ENCODE measurements at regions not wholly inside any gene's neighbourhood (a gene's known extent, or its start where the extent isn't known, plus 50 kb on each side); places are given as distances from the start of the nearest gene placed in this dataset.
A peak's percentile ranks its signal among the peaks of the same experiment; 100 is the strongest.

DNA sequence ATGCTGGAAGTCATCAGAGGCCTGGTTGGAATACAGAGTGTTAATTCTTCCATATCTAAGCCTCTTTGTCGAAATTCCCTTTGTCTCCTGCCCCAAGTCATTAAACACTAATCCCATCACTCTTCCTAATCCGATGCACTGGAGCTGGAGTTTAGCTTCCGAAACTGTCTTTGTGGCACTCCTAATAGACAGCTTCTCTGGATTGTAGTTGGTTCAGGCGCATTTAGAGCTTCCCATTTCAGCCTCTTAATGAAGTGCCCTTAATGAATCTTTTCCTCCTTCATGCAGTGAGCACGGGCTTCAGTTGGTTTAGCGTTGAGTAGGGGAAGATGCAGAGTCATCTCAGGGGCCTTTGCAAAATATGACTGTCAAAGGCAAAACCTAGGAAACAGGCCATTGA, 72.2 kb upstream of the MEIS1 start:
- H3K27me3 Mint-ChIP-seq (ENCODE audit: low read depth): no peaks in the 10 kb centered on the region
- CTCF ChIA-PET: no interaction called here
- H3K4me1 Mint-ChIP-seq: peaks cover 30% of the 10 kb centered on the region
- H3K36me3 Mint-ChIP-seq: no peaks in the 10 kb centered on the region
- POLR2A ChIA-PET: no interaction called here
- peak overlapping the region; percentile 70; the same call in 1 of the 2 replicates for H3K27ac Mint-ChIP-seq
- peaks cover 3% of the 10 kb centered on the region; the same call in 1 of the 2 replicates for H3K9me3 Mint-ChIP-seq
- TF ChIP-seq, protein P1, sequence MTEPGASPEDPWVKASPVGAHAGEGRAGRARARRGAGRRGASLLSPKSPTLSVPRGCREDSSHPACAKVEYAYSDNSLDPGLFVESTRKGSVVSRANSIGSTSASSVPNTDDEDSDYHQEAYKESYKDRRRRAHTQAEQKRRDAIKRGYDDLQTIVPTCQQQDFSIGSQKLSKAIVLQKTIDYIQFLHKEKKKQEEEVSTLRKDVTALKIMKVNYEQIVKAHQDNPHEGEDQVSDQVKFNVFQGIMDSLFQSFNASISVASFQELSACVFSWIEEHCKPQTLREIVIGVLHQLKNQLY (CRISPR knock-in tag; IDR thresholded peaks at IDR 0.05): no peak
- TF ChIP-seq FOXP1 (CRISPR knock-in tag; IDR thresholded peaks at IDR 0.05; ENCODE audit: borderline replicate concordance) (no peak), GABPB1 (CRISPR knock-in tag; IDR thresholded peaks at IDR 0.05) (no peak), ZNF416 (CRISPR knock-in tag; IDR thresholded peaks at IDR 0.05) (no peak), NFE2L1 (CRISPR knock-in tag; IDR thresholded peaks at IDR 0.05) (no peak), PRRX2 (CRISPR knock-in tag; IDR thresholded peaks at IDR 0.05) (no peak), TCF7 (CRISPR knock-in tag; IDR thresholded peaks at IDR 0.05; ENCODE audit: low read depth) (no peak)
- TF ChIP-seq, protein P2, sequence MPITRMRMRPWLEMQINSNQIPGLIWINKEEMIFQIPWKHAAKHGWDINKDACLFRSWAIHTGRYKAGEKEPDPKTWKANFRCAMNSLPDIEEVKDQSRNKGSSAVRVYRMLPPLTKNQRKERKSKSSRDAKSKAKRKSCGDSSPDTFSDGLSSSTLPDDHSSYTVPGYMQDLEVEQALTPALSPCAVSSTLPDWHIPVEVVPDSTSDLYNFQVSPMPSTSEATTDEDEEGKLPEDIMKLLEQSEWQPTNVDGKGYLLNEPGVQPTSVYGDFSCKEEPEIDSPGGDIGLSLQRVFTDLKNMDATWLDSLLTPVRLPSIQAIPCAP (CRISPR knock-in tag; IDR thresholded peaks at IDR 0.05): no peak
- H3K4me3 Mint-ChIP-seq: no peak overlapping the region
- DNase-seq (ENCODE audit: low spot score) (no peak), ATAC-seq (peak; percentile 44; the same call in 1 of the 2 replicates)

DNA sequence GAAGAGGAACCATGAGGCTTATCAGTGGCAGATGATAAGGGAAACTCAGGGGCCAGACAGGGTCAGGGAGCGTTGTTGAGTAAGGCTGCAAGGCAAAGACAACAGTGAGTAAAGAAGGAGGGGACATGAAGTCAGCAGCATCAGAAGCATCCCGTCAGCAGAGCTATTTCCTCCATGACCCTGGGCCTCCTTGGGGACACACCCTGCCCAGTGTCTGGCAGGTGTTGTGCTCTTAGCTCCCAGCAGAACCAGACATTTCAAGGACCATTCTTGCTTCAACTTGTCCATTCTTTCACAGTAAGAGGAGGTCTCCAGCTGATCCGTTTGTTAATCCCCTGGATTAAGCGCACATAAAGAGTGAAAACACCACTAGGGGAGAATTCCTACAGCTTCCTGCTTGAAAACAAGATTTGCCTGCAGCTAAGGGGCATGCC, 88.7 kb upstream of the MEIS1 start:
- H3K9me3 Mint-ChIP-seq: peaks cover 66% of the 10 kb centered on the region
- DNase-seq (ENCODE audit: low spot score) (no peak), ATAC-seq (peak; percentile 39; the same call in 1 of the 2 replicates)
- no peak overlapping the region for H3K4me3 Mint-ChIP-seq
- no peak overlapping the region for H3K27ac Mint-ChIP-seq
- POLR2A ChIA-PET: no interaction called here
- CTCF ChIA-PET: no interaction called here
- TF ChIP-seq, protein P3, sequence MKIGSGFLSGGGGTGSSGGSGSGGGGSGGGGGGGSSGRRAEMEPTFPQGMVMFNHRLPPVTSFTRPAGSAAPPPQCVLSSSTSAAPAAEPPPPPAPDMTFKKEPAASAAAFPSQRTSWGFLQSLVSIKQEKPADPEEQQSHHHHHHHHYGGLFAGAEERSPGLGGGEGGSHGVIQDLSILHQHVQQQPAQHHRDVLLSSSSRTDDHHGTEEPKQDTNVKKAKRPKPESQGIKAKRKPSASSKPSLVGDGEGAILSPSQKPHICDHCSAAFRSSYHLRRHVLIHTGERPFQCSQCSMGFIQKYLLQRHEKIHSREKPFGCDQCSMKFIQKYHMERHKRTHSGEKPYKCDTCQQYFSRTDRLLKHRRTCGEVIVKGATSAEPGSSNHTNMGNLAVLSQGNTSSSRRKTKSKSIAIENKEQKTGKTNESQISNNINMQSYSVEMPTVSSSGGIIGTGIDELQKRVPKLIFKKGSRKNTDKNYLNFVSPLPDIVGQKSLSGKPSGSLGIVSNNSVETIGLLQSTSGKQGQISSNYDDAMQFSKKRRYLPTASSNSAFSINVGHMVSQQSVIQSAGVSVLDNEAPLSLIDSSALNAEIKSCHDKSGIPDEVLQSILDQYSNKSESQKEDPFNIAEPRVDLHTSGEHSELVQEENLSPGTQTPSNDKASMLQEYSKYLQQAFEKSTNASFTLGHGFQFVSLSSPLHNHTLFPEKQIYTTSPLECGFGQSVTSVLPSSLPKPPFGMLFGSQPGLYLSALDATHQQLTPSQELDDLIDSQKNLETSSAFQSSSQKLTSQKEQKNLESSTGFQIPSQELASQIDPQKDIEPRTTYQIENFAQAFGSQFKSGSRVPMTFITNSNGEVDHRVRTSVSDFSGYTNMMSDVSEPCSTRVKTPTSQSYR (CRISPR knock-in tag; IDR thresholded peaks at IDR 0.05): no peak
- TF ChIP-seq ZNF512 (CRISPR knock-in tag; IDR thresholded peaks at IDR 0.05; ENCODE audit: borderline replicate concordance) (no peak), TCF7 (CRISPR knock-in tag; IDR thresholded peaks at IDR 0.05; ENCODE audit: low read depth) (no peak), TEAD1 (CRISPR knock-in tag; IDR thresholded peaks at IDR 0.05) (no peak), OVOL2 (CRISPR knock-in tag; IDR thresholded peaks at IDR 0.05; ENCODE audit: borderline replicate concordance) (no peak), GRHL2 (CRISPR knock-in tag; IDR thresholded peaks at IDR 0.05; ENCODE audit: insufficient replicate concordance, severe bottlenecking) (no peak), PRRX2 (CRISPR knock-in tag; IDR thresholded peaks at IDR 0.05) (no peak), E2F1 (CRISPR knock-in tag; IDR thresholded peaks at IDR 0.05) (no peak), GTF2I (CRISPR knock-in tag; conservative IDR thresholded peaks at IDR 0.05) (no peak), TEAD4 (CRISPR knock-in tag; IDR thresholded peaks at IDR 0.05) (no peak), NR2C2 (CRISPR knock-in tag; IDR thresholded peaks at IDR 0.05) (no peak), ATF2 (CRISPR knock-in tag; IDR thresholded peaks at IDR 0.05; ENCODE audit: borderline replicate concordance, low read depth) (no peak)
- TF ChIP-seq, protein P4, sequence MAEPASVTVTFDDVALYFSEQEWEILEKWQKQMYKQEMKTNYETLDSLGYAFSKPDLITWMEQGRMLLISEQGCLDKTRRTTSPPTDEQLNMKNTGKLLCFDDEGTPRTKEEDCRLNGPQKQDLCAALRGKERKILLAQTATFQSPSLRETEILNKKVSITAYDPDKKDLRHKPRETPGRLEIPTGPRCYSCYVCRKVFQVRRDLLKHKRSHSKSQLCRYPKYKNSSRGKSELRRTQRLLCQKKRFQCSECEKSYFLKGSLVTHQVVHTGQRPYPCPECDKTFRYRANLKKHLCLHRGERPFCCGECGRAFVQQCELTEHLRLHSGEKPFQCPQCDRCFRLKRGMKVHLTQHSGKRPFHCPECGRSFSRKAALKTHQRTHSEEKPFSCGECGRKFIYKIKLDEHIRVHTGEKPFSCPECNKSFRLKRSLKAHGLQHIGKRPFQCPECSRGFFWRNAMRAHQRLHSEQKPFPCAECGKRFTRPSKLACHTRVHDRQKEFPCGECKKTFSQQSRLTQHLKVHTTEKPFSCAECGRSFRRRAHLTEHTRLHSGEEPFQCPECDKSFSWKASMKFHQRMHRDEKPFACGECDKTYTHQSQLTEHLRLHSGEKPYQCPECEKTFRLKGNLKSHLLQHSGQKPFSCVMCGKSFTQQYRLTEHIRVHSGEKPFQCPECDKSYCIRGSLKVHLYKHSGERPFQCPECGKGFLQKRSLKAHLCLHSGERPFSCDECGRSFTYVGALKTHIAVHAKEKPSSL (CRISPR knock-in tag; conservative IDR thresholded peaks at IDR 0.05): no peak
- TF ChIP-seq, protein P5, sequence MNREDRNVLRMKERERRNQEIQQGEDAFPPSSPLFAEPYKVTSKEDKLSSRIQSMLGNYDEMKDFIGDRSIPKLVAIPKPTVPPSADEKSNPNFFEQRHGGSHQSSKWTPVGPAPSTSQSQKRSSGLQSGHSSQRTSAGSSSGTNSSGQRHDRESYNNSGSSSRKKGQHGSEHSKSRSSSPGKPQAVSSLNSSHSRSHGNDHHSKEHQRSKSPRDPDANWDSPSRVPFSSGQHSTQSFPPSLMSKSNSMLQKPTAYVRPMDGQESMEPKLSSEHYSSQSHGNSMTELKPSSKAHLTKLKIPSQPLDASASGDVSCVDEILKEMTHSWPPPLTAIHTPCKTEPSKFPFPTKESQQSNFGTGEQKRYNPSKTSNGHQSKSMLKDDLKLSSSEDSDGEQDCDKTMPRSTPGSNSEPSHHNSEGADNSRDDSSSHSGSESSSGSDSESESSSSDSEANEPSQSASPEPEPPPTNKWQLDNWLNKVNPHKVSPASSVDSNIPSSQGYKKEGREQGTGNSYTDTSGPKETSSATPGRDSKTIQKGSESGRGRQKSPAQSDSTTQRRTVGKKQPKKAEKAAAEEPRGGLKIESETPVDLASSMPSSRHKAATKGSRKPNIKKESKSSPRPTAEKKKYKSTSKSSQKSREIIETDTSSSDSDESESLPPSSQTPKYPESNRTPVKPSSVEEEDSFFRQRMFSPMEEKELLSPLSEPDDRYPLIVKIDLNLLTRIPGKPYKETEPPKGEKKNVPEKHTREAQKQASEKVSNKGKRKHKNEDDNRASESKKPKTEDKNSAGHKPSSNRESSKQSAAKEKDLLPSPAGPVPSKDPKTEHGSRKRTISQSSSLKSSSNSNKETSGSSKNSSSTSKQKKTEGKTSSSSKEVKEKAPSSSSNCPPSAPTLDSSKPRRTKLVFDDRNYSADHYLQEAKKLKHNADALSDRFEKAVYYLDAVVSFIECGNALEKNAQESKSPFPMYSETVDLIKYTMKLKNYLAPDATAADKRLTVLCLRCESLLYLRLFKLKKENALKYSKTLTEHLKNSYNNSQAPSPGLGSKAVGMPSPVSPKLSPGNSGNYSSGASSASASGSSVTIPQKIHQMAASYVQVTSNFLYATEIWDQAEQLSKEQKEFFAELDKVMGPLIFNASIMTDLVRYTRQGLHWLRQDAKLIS (CRISPR knock-in tag; IDR thresholded peaks at IDR 0.05; ENCODE audit: borderline replicate concordance): no peak
- H3K4me1 Mint-ChIP-seq: 0 out of 2 replicates have a peak, but pooled peaks cover 3% of the 10 kb centered on the region
- peaks cover 3% of the 10 kb centered on the region; the same call in 1 of the 2 replicates for H3K27me3 Mint-ChIP-seq (ENCODE audit: low read depth)
- H3K36me3 Mint-ChIP-seq: peaks cover 56% of the 10 kb centered on the region

Measured in WTC11 (cell line).